Right renal cortex interstitium (tissue), 3 donors: ENCODE measurements at regions not wholly inside any gene's neighbourhood (a gene's known extent, or its start where the extent isn't known, plus 50 kb on each side); places are given as distances from the start of the nearest gene placed in this dataset.

Experiments
- DNase-seq, 3 donors: peaks; one replicate each; pipeline ENCODE4 v3.0.0-alpha.2; 2013; ENCODE audit warnings: low read depth in 3 of 3, low spot score in 2 of 3

- DNase-seq, result no peak
These were observed 136.9 kb downstream of the SLC38A1 start for GRCh38 chr12:46131732-46132469.

- no peak for DNase-seq
These were observed 137.3 kb upstream of the SCAF11 start for GRCh38 chr12:46127656-46128055.

DNA sequence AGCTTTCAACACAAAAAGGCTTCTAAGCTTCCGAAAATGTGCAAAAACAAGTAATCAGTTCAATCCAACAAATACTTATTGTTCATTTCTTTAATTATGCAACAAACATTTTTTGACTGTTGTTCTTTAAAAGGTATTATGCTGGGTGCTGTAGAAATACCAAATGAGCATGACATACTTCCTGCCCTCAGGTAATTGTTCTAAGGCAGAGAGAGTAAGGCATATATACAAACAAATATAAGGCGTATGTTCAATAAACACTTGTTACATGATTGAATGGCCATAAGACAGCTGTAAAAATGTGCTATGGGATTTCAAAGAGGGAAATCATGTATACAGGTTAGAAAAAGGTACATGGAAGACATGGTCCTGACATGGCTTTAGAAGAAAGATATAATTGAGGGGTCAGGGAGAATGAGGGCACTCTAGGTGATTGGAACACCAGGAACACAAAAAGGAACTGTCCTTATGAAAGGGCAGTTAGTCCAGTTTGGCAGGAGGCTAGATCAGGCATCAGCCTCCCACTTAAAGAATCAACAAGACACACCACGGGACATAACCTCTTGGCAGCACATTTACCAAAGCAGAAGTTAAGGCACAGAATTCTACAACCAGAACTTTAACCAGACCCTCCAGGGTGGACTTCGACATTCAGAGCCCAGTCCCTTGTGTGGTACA lies 135.8 kb upstream of the SCAF11 start:
- DNase-seq, result no peak

- DNase-seq, result peak in 2 of 3 donors; percentile 65 to 69
These were observed 134.7 kb upstream of the SCAF11 start for GRCh38 chr12:46124848-46125619.

DNA sequence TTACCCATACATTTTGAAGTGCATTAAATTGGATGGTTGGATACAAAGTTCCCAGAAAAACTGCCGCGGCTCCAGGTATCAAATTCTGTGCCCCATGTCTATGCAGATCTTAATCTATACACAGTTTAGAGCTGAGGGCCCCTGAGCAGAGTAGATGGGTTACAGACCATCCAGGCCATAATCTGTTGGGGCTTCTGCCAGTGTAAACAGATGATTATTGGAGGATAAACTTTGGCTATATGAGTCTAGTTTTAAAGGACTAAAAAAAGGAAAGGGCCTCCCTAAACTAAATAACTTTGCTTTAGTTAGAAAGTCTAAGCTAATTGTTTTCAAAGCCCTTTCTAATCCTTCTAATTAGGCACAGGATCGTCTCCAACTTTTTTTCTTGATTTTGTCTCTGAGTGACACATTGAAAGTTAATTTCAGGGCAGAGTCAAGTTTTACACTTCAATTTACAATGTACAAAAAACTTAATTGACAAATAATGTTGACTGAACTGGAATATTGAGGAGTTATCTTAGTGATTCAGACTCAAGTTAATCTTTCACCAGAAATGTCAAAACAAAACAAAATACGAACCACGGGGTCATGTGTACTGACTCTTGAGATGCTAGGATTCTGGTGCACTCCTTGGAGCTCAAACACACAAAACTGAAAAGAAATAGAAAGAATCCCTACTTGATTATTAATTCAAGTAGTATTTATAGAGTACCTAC lies 133.9 kb upstream of the SCAF11 start:
- DNase-seq, result no peak

DNA sequence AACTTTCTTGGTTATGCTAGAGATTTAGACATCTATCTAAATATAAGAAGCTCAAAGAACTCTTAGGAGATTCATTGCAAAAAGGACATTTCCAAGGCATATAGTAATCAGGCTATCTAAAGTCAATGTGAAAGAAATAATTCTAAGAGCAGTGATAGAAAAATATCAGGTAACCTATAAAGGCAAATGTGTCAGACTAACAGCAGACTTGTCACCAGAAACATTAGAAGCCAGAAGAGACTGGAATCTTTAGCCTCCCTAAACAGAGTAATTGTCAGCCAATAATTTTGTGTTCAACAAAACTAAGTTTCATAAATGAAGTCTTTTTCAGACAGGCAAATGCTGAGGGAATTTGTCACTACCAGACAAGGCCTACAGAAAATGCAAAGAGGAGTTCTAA lies 122.0 kb upstream of the SCAF11 start:
- no peak for DNase-seq

GRCh38 chr12:46111715-46112114 lies 121.3 kb upstream of the SCAF11 start:
- no peak for DNase-seq

DNA sequence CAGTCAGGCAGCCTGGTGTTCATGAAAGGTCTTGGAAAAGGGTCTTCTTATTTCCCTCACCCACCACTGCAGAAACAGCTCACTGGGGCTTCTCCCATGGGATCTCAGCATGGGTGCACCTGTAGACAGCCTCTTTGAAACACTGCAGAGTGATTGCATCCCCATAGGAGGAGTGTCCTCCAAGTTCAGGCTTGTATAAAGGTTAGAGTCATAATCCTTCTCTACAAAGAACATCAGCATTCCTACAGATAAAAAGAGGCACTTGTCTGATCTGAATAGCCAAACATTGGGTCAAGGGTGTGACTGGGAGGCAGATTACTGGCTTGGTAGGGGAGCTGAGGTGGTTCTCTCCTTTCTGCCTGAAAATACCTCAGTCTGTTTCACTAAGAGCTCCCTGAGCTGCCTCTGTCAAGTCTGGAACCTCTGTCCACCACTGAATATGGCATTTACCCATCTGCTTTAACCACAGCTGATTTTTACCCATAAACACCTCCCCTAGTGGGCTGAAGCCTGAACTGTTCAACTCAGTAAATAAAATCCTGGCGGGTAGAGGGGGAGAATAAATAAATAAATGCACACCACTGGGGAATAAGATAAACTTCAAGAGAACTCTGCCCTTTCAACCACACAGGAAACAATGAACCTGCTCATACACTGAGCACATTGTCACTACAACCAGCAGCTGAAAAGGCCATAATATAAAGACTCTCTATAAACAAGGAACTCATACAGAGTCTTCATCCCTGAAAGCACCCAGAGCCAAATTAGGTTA lies 120.7 kb upstream of the SCAF11 start:
- no peak for DNase-seq

GRCh38 chr12:46110223-46110611 lies 119.8 kb upstream of the SCAF11 start:
- no peak for DNase-seq

DNA sequence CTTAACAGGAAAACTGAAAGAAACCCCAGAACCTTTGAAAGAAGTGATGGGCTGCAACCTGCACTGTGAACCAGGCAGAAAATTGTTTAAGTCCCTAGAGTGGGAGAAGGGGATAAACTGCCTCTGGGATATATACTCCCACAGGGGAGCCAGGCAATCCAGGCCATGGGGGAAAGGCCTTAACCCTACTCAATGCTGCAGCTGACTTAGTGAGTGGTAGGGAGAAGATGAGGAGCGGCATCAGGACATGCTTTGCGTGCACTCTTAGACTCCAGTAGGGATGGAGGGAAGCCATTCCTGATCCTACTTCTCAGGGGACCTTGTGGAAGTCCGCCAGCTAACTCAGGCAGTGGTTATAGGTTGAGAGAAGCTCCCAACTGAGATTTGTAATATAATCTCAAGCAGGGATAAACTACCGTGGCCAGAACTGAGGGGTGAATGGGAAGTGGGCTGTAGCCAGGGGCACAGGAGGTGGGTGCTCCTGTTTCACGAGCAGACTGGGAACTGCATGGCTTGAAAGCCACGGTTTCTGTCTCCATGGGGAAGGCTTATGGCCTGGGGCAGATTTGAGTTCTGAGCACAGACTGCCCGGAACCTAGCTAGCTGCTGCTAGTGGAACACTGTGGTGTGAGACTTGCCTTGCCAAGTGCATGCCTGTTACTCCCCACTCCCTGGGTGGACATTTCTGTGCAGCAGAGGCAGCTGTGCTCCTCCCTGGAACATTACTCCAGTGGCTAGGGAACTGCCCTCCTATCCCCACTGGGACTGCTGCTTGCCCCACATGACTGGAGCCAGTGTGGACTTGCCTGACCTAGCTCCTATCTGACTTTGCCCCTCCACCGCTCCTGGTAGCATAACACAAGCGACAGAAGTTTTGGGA lies 119.2 kb upstream of the SCAF11 start:
- DNase-seq, result no peak

DNA sequence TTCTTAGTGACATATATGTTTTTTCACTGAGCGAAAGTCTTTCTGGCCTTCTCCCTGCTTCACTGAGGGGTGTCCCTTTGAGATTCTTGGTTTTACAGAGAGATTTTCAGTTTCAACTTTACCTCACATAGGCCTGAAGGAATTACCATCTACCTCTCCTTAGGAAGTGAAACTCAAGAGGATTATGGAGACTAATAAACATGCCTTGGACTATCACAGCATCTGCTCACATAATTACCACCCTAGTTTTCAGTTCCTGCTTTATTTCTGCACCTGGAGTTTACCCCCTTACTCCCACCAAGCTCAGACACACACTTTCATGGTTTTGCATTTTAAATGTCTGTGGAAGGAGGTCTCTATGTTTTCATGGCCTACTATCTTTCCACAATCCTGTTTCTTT lies 118.3 kb upstream of the SCAF11 start:
- DNase-seq, result no peak

GRCh38 chr12:46107591-46107990 lies 117.2 kb upstream of the SCAF11 start:
- no peak for DNase-seq

DNA sequence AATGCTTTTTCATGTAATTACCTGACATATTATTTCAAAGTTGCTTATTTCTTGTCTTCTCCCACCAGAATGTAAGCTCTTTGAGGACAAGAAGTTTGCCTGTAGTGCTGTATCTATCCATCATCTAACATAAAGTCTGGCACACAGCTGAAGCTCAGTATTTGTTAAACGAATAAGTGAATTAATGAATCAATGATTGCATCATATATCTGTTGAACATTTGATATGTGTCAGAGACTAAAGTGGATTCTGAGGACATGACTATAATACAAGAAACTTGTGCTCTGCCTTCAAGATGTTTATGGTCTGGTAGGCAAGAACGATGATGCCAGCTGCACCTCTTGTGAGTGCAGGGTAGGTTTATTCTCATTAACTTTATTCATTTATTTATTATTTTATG lies 115.4 kb upstream of the SCAF11 start:
- no peak for DNase-seq

DNA sequence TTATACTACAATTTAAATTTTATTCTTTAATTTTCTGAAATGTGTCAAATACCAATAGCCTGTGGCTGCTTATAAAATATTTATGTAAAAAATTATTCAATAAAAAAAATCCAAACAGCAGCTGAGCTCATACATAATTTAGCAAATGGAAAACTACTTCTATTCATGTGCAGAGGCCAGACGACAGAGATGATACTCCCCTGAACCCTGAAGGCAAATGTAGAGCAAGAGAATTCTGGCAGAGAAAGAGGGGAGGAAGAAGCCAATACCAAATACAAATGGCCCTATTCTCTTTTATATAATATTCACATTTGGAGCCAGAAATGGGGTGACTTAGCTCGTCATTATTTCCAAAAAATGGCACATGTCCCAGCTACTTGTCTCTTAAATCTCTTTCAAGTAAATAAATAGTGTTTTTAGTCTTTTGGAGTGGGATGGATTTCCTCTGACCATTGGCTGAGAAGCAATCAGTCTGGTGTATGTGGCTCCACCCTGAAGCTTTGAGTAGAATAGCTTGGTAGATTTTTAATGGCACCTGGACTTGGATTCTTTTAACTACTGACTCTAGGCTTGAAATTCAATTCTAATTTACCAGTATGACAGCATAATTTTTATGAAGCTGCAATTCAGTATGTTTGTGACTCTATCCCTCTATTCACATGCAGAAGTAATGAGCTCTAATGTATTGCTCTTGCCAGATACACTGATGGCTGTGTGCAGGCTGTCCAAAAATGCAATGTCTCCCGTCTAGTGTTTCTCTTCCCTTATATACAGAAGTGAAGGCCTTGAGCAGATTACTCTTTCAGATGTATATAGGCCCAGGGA lies 113.4 kb upstream of the SCAF11 start:
- no peak for DNase-seq

GRCh38 chr12:46101485-46101869 lies 111.1 kb upstream of the SCAF11 start:
- no peak for DNase-seq

DNA sequence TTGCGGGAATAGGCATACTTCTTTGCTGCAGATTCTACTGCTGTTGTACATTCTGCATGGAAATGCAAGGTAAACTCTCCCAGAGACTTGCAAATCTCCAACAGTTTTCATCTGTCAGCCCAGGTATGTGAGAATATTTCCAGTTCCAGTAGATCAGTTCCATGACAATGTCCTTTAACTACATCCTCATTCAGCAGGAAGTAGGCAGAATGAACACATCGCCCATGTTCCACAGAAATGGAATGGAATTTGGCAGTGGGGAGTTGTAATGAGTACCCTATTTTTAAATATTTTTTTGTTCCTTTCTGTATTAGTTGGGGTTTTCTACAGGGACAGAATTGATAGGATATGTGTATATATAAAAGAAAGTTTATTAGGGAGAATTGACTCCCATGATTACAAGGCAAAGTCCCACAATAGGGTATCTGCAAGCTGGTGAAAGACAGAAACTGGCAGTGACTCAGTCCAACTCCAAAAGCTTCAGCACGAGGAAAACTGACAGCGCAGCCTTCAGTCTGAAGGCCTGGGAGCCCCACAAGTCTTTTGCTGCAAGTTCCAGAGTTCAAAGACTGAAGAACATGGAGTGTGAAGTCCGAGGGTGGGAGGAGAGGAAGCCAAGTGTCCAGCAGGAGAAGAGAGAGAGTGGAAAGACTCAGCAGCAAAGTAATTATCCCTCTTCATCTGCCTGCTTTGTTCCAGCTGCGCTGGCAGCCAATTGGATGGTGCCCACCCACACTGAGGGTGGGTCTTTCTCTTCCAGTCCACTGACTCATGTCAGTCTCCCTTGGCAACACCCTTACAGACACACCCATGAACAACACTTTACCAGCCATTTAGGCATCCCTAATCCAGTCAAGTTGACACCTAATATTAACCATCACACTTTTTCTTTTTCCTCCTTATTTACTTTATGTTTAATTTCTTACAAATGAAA lies 110.4 kb upstream of the SCAF11 start:
- DNase-seq, result no peak

GRCh38 chr12:46089414-46090162 lies 99.2 kb upstream of the SCAF11 start:
- no peak for DNase-seq
